Mesenchymal stem cell (in vitro differentiated cells and primary cell): ENCODE measurements at regions not wholly inside any gene's neighbourhood (a gene's known extent, or its start where the extent isn't known, plus 50 kb on each side); places are given as distances from the start of the nearest gene placed in this dataset.

Experiments used
- DNase-seq: peaks from one replicate; pipeline ENCODE4 v3.0.0-alpha.2; 2013
- H2AFZ ChIP-seq: one replicate; pipeline ENCODE4 v1.6.1; 2013; ENCODE audit warnings: low read depth, mild to moderate bottlenecking, control low read depth, inconsistent platforms, low read length, moderate library complexity
- H2AK5ac ChIP-seq: 2 replicates; pipeline ENCODE4 v1.6.1; 2013; ENCODE audit warnings: low read length, moderate library complexity, mild to moderate bottlenecking, inconsistent platforms; ENCODE audit not compliant: severe bottlenecking
- H2BK120ac ChIP-seq: one replicate; pipeline ENCODE4 v1.6.1; 2013; ENCODE audit warnings: low read depth, mild to moderate bottlenecking, inconsistent platforms, low read length, moderate library complexity
- H2BK12ac ChIP-seq, 2 experiments: one replicate each; pipeline ENCODE4 v1.6.1; 2013; ENCODE audit warnings: inconsistent platforms in 2 of 2, low read length in 2 of 2, mild to moderate bottlenecking in 2 of 2, moderate library complexity in 2 of 2, control low read depth in 1 of 2
- H2BK15ac ChIP-seq: one replicate; pipeline ENCODE4 v1.6.1; 2013; ENCODE audit warnings: mild to moderate bottlenecking, low read depth, inconsistent platforms; ENCODE audit not compliant: poor library complexity, severe bottlenecking
- H2BK5ac ChIP-seq: 2 replicates; pipeline ENCODE4 v1.6.1; 2013; ENCODE audit warnings: low read depth, mild to moderate bottlenecking, low read length, control low read depth, inconsistent platforms; ENCODE audit not compliant: poor library complexity, severe bottlenecking
- H3K14ac ChIP-seq, 2 experiments: one replicate each; pipeline ENCODE4 v1.6.1; 2013; ENCODE audit warnings: inconsistent platforms in 2 of 2, low read length in 2 of 2, control low read depth in 1 of 2, mild to moderate bottlenecking in 1 of 2, moderate library complexity in 1 of 2
- H3K18ac ChIP-seq, 2 experiments: one replicate each; pipeline ENCODE4 v1.6.1; 2013; ENCODE audit warnings: inconsistent platforms in 2 of 2, low read length in 2 of 2, control low read depth in 1 of 2, low read depth in 1 of 2, mild to moderate bottlenecking in 1 of 2
- H3K23ac ChIP-seq, 2 experiments: one replicate each; pipeline ENCODE4 v1.6.1; 2013; ENCODE audit warnings: inconsistent platforms in 2 of 2, low read length in 2 of 2, mild to moderate bottlenecking in 2 of 2, moderate library complexity in 2 of 2, control low read depth in 1 of 2
- H3K27ac ChIP-seq: 2 replicates; pipeline ENCODE4 v1.5.1; 2013; ENCODE audit warnings: mild to moderate bottlenecking, moderate library complexity, low read length, control low read depth, inconsistent platforms; ENCODE audit not compliant: poor library complexity, severe bottlenecking
- H3K27me3 ChIP-seq, 2 experiments: 2 replicates each; pipeline versions ENCODE4 v1.6.1 to v1.7.0; 2013; ENCODE audit warnings: low read length in 2 of 2, mild to moderate bottlenecking in 2 of 2, moderate library complexity in 2 of 2, control low read depth in 1 of 2, inconsistent platforms in 1 of 2; ENCODE audit not compliant: control insufficient read depth in 1 of 2, insufficient read depth in 1 of 2
- H3K36me3 ChIP-seq, 2 experiments: 2 replicates each; pipeline versions ENCODE4 v1.6.1 to v1.7.0; 2013; ENCODE audit warnings: low read length in 2 of 2, control low read depth in 1 of 2, inconsistent platforms in 1 of 2, low read depth in 1 of 2, mild to moderate bottlenecking in 1 of 2; ENCODE audit not compliant: insufficient read depth in 2 of 2, control insufficient read depth in 1 of 2
- H3K4ac ChIP-seq, 2 experiments: one replicate each; pipeline ENCODE4 v1.6.1; 2013; ENCODE audit warnings: inconsistent platforms in 2 of 2, low read length in 2 of 2, mild to moderate bottlenecking in 2 of 2, moderate library complexity in 2 of 2, control low read depth in 1 of 2, low read depth in 1 of 2
- H3K4me1 ChIP-seq: 2 replicates; pipeline ENCODE4 v1.6.1; 2013; ENCODE audit warnings: low read depth, low read length, control low read depth; ENCODE audit not compliant: control insufficient read depth, insufficient read depth
- H3K4me2 ChIP-seq: 2 replicates; pipeline ENCODE4 v1.6.1; 2013; ENCODE audit warnings: low read length, mild to moderate bottlenecking, inconsistent platforms; ENCODE audit not compliant: poor library complexity, severe bottlenecking
- H3K4me3 ChIP-seq, 2 experiments: 2 replicates each; pipeline versions ENCODE4 v1.5.1 to v1.7.0; 2013; ENCODE audit warnings: low read length in 2 of 2, mild to moderate bottlenecking in 2 of 2, control low read depth in 1 of 2, low read depth in 1 of 2; ENCODE audit not compliant: insufficient read depth in 1 of 2
- H3K79me1 ChIP-seq: replicated peaks from 2 replicates; pipeline ENCODE4 v1.6.1; 2013; ENCODE audit warnings: mild to moderate bottlenecking, control low read depth, low read length, inconsistent platforms; ENCODE audit not compliant: poor library complexity, severe bottlenecking
- H3K9ac ChIP-seq: 2 replicates; pipeline ENCODE4 v1.7.0; 2013; ENCODE audit warnings: mild to moderate bottlenecking, low read length, moderate library complexity
- H3K9me3 ChIP-seq: 2 replicates; pipeline ENCODE4 v1.7.0; 2013; ENCODE audit warnings: mild to moderate bottlenecking, low read length; ENCODE audit not compliant: control insufficient read depth
- H4K8ac ChIP-seq: one replicate; pipeline ENCODE4 v1.6.1; 2013; ENCODE audit warnings: inconsistent platforms, mild to moderate bottlenecking, low read length, moderate library complexity
- H4K91ac ChIP-seq: one replicate; pipeline ENCODE4 v1.6.1; 2013; ENCODE audit warnings: mild to moderate bottlenecking, low read length, inconsistent platforms
- WGBS: methylation state at CpG from one replicate; pipeline ENCODE4 v1.1.7; 2013; ENCODE audit warnings: mixed read lengths; 5-methylcytosine and 5-hydroxymethylcytosine counted together

- Histone ChIP-seq H3K4ac (no peak overlapping the region), H4K8ac (no peak overlapping the region), H3K9me3 (no peaks in the 10 kb centered on the region), H3K79me1 (no peaks in the 10 kb centered on the region), H2BK15ac (no peak overlapping the region), H2BK120ac (no peak overlapping the region), H3K18ac (no peak overlapping the region), H3K4me1 (no peaks in the 10 kb centered on the region), H3K27me3 (peaks cover 0 to 58% of the 10 kb centered on the region in 2 experiments), H3K4me2 (no peak overlapping the region), H3K27ac (no peak overlapping the region), H3K14ac (no peak overlapping the region), H2AK5ac (no peak overlapping the region), H2AFZ (no peak overlapping the region), H3K23ac (no peak overlapping the region), H2BK5ac (no peak overlapping the region), H3K9ac (no peak overlapping the region), H3K4me3 (no peak overlapping the region), H3K36me3 (no peaks in the 10 kb centered on the region), H4K91ac (no peak overlapping the region), H2BK12ac (no peak overlapping the region)
- no peak for DNase-seq
- WGBS, result 88% methylated on average over 4 of the region's 4 CpGs
These were observed 228.5 kb upstream of the EXOC2 start for GRCh38 chr6:921400-921799.

- Histone ChIP-seq H3K4me2 (no peak overlapping the region), H2AK5ac (no peak overlapping the region), H3K27ac (no peak overlapping the region), H3K23ac (no peak overlapping the region), H2BK15ac (no peak overlapping the region), H2BK5ac (no peak overlapping the region), H3K4me3 (no peak overlapping the region), H3K18ac (no peak overlapping the region), H3K4me1 (no peaks in the 10 kb centered on the region), H2BK120ac (no peak overlapping the region), H3K9me3 (no peaks in the 10 kb centered on the region), H2BK12ac (no peak overlapping the region), H2AFZ (no peak overlapping the region), H3K27me3 (peaks cover 0 to 54% of the 10 kb centered on the region in 2 experiments), H3K36me3 (no peaks in the 10 kb centered on the region), H3K14ac (no peak overlapping the region), H3K4ac (no peak overlapping the region), H4K8ac (no peak overlapping the region), H3K79me1 (no peaks in the 10 kb centered on the region), H4K91ac (no peak overlapping the region), H3K9ac (no peak overlapping the region)
- WGBS, result 82% methylated on average over 9 of the region's 9 CpGs
- no peak for DNase-seq
These were observed 227.6 kb upstream of the EXOC2 start for GRCh38 chr6:920512-920911.

- Histone ChIP-seq H4K91ac (no peak overlapping the region), H3K79me1 (no peaks in the 10 kb centered on the region), H2AFZ (no peak overlapping the region), H2AK5ac (no peak overlapping the region), H3K36me3 (no peaks in the 10 kb centered on the region), H2BK15ac (no peak overlapping the region), H4K8ac (no peak overlapping the region), H3K9me3 (no peaks in the 10 kb centered on the region), H3K9ac (no peak overlapping the region), H3K27ac (no peak overlapping the region), H2BK12ac (no peak overlapping the region), H3K4ac (no peak overlapping the region), H3K4me1 (no peaks in the 10 kb centered on the region), H2BK120ac (no peak overlapping the region), H3K4me2 (no peak overlapping the region), H2BK5ac (no peak overlapping the region), H3K18ac (no peak overlapping the region), H3K27me3 (peaks cover 0 to 54% of the 10 kb centered on the region in 2 experiments), H3K4me3 (no peak overlapping the region), H3K23ac (no peak overlapping the region), H3K14ac (no peak overlapping the region)
- DNase-seq, result no peak
- WGBS, result no CpG with 5 or more reads among the region's 1 CpG
These were observed 226.6 kb upstream of the EXOC2 start for GRCh38 chr6:919500-919899.

- Histone ChIP-seq H2BK15ac (no peak overlapping the region), H2BK12ac (no peak overlapping the region), H2BK120ac (no peak overlapping the region), H2AK5ac (no peak overlapping the region), H3K14ac (no peak overlapping the region), H3K36me3 (no peaks in the 10 kb centered on the region), H3K18ac (no peak overlapping the region), H4K8ac (no peak overlapping the region), H3K9ac (no peak overlapping the region), H4K91ac (no peak overlapping the region), H3K27me3 (peaks cover 3 to 51% of the 10 kb centered on the region in 2 experiments), H2AFZ (no peak overlapping the region), H3K27ac (no peak overlapping the region), H3K4me3 (no peak overlapping the region), H3K4me2 (no peak overlapping the region), H3K4ac (no peak overlapping the region), H2BK5ac (no peak overlapping the region), H3K79me1 (no peaks in the 10 kb centered on the region), H3K9me3 (no peaks in the 10 kb centered on the region), H3K23ac (no peak overlapping the region), H3K4me1 (no peaks in the 10 kb centered on the region)
- no peak for DNase-seq
- WGBS, result 56% methylated on average over 3 of the region's 3 CpGs
These were observed 225.0 kb upstream of the EXOC2 start for GRCh38 chr6:917939-918338.
